ENCODE measurements at regions not wholly inside any gene's neighbourhood (a gene's known extent, or its start where the extent isn't known, plus 50 kb on each side); places are given as distances from the start of the nearest gene placed in this dataset.

- ChIA-PET POLR2A (no interaction called here), CTCF (ENCODE audit: low intra/inter-chr PET ratio, low total read pairs) (no interaction called here)
- no peaks in the 10 kb centered on the region for H4K20me1 ChIP-seq (ENCODE audit: insufficient read depth, low read length)
- H3K79me2 ChIP-seq (ENCODE audit: insufficient read depth, low read length): no peaks in the 10 kb centered on the region
- peaks cover 50% of the 10 kb centered on the region for H3K9me3 ChIP-seq (ENCODE audit: low read length)
- BruUV-seq (replicated peaks): no TSS peak
- H2AFZ ChIP-seq (ENCODE audit: low read length): no peak overlapping the region
- no peaks in the 10 kb centered on the region for H3K36me3 ChIP-seq (replicated peaks in 1 of 2; ENCODE audit: control insufficient read depth in 1 of 2, insufficient read depth in 2 of 2, low read length in 2 of 2)
- ATAC-seq (no peak), DNase-seq (ENCODE audit: low spot score) (no peak), FAIRE-seq (no peak)
- intact Hi-C loops (cut with micrococcal nuclease; ENCODE audit: unreplicated experiment) (no loop called here), in situ Hi-C loops (cut with HindIII; ENCODE audit: extremely low pct_ligation_motif_present, low pct_unique_long_range_greater_than_20kb) (no loop called here)
- no peak overlapping the region for H3K9ac ChIP-seq (ENCODE audit: insufficient read depth, low read depth, low read length)
- 3% methylated on average over 1 of the region's 1 CpG for WGBS (ENCODE audit: low lambda C conversion rate)
- no peaks in the 10 kb centered on the region for H3K4me1 ChIP-seq (ENCODE audit: insufficient read depth, low read length)
- H3K27ac ChIP-seq (ENCODE audit: extremely low read length, insufficient read depth, low read length): no peak overlapping the region
- no peak overlapping the region for H3K4me3 ChIP-seq (replicated peaks in 1 of 3; ENCODE audit: insufficient read depth in 1 of 3, low read depth in 2 of 3, low read length in 3 of 3)
- no peaks in the 10 kb centered on the region for H3K27me3 ChIP-seq (ENCODE audit: control insufficient read depth in 1 of 2, insufficient read depth in 2 of 2, low read length in 2 of 2)
- no peak overlapping the region for H3K4me2 ChIP-seq (ENCODE audit: low read depth, low read length)
- no peak for TF ChIP-seq ZBTB40 (IDR thresholded peaks at IDR 0.05)
- no peak for TF ChIP-seq ZBTB40 (CRISPR knock-in tag; IDR thresholded peaks at IDR 0.05)
- TF ChIP-seq ZNF562 (CRISPR knock-in tag; IDR thresholded peaks at IDR 0.05; ENCODE audit: borderline replicate concordance): no peak
- TF ChIP-seq FOXP1 (IDR thresholded peaks at IDR 0.05): no peak
- TF ChIP-seq FOXP1 (CRISPR knock-in tag; IDR thresholded peaks at IDR 0.05): no peak
- TF ChIP-seq NONO (IDR thresholded peaks at IDR 0.05): no peak
- TF ChIP-seq NONO (CRISPR knock-in tag; conservative IDR thresholded peaks at IDR 0.05): no peak
- TF ChIP-seq, protein P1, sequence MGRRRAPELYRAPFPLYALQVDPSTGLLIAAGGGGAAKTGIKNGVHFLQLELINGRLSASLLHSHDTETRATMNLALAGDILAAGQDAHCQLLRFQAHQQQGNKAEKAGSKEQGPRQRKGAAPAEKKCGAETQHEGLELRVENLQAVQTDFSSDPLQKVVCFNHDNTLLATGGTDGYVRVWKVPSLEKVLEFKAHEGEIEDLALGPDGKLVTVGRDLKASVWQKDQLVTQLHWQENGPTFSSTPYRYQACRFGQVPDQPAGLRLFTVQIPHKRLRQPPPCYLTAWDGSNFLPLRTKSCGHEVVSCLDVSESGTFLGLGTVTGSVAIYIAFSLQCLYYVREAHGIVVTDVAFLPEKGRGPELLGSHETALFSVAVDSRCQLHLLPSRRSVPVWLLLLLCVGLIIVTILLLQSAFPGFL (CRISPR knock-in tag; IDR thresholded peaks at IDR 0.05): no peak
- TF ChIP-seq, protein P2, sequence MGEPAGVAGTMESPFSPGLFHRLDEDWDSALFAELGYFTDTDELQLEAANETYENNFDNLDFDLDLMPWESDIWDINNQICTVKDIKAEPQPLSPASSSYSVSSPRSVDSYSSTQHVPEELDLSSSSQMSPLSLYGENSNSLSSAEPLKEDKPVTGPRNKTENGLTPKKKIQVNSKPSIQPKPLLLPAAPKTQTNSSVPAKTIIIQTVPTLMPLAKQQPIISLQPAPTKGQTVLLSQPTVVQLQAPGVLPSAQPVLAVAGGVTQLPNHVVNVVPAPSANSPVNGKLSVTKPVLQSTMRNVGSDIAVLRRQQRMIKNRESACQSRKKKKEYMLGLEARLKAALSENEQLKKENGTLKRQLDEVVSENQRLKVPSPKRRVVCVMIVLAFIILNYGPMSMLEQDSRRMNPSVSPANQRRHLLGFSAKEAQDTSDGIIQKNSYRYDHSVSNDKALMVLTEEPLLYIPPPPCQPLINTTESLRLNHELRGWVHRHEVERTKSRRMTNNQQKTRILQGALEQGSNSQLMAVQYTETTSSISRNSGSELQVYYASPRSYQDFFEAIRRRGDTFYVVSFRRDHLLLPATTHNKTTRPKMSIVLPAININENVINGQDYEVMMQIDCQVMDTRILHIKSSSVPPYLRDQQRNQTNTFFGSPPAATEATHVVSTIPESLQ (CRISPR knock-in tag; conservative IDR thresholded peaks at IDR 0.05): no peak
- TF ChIP-seq ZNF841 (CRISPR knock-in tag; IDR thresholded peaks at IDR 0.05; ENCODE audit: borderline replicate concordance): no peak
- no peak for TF ChIP-seq ZSCAN22 (CRISPR knock-in tag; IDR thresholded peaks at IDR 0.05)
- TF ChIP-seq ZNF773 (CRISPR knock-in tag; IDR thresholded peaks at IDR 0.05; ENCODE audit: borderline replicate concordance): no peak
- TF ChIP-seq MXD1 (CRISPR knock-in tag; IDR thresholded peaks at IDR 0.05): no peak
- TF ChIP-seq NFKB2 (CRISPR knock-in tag; IDR thresholded peaks at IDR 0.05; ENCODE audit: borderline replicate concordance): no peak
- TF ChIP-seq ZIK1 (CRISPR knock-in tag; IDR thresholded peaks at IDR 0.05; ENCODE audit: borderline replicate concordance, low read depth): no peak
Observed at GRCh38 chr18:64380117-64380516, 231.2 kb upstream of the LINC00305 start.
